Stomach (tissue), 8 donors: ENCODE measurements at regions not wholly inside any gene's neighbourhood (a gene's known extent, or its start where the extent isn't known, plus 50 kb on each side); places are given as distances from the start of the nearest gene placed in this dataset.

Experiments used
- DNase-seq, 2 donors: peaks; one replicate each; pipeline versions ENCODE4 v3.0.0 to v3.0.0-alpha.2; 2013 to 2019
- H3K27ac ChIP-seq, 5 donors: fragments of 200-600 bp in 4 of 5; sonication (generic) in 4 of 5; one replicate each; pipeline ENCODE4 v1.5.1; 2013 to 2019; ENCODE audit warnings: mild to moderate bottlenecking in 1 of 5, moderate library complexity in 1 of 5
- H3K27me3 ChIP-seq, 3 donors: fragments of 200-600 bp; sonication (generic); one replicate each; pipeline ENCODE4 v1.5.1; 2017 to 2019; ENCODE audit warnings: mixed run types in 1 of 3
- H3K36me3 ChIP-seq, 4 donors: fragments of 200-600 bp; sonication (generic); 1 replicate in 3 of 4; 2 replicates in 1 of 4; pipeline ENCODE4 v1.5.1; 2016 to 2019
- H3K4me1 ChIP-seq, 4 donors: fragments of 200-600 bp; sonication (generic); one replicate each; pipeline ENCODE4 v1.5.1; 2016 to 2019
- H3K4me3 ChIP-seq, 4 donors: fragments of 200-600 bp; sonication (generic) in 3 of 4; one replicate each; pipeline ENCODE4 v1.5.1; 2016 to 2019; ENCODE audit warnings: mild to moderate bottlenecking in 1 of 4
- H3K9me3 ChIP-seq, 4 donors: fragments of 200-600 bp; sonication (generic); one replicate each; pipeline ENCODE4 v1.5.1; 2016 to 2019
- EP300 ChIP-seq: sonication (generic); formaldehyde crosslinking; IDR thresholded peaks from one replicate; pipeline ENCODE4 v1.6.1; 2017; ENCODE audit warnings: antibody characterized with exemption
- POLR2A ChIP-seq, 4 donors: fragments of 450-650 bp; IDR thresholded peaks; one replicate each; pipeline ENCODE4 v1.6.1; 2016; ENCODE audit warnings: antibody characterized with exemption in 4 of 4, control low read depth in 2 of 4, mild to moderate bottlenecking in 1 of 4, moderate library complexity in 1 of 4
- POLR2AphosphoS5 ChIP-seq, 3 donors: sonication (generic); formaldehyde crosslinking; IDR thresholded peaks; one replicate each; pipeline ENCODE4 v1.6.1; 2016; ENCODE audit warnings: antibody characterized with exemption in 3 of 3
- WGBS, 5 donors: extraction: QIAGEN DNeasy Blood & Tissue Kit in 3 of 5; methylation state at CpG; one replicate each; pipeline versions ENCODE4 v1.1.5 to v1.1.7; 2013 to 2018; 5-methylcytosine and 5-hydroxymethylcytosine counted together
- intact Hi-C: fragments of 100-400 bp; cut with DNase I; formaldehyde crosslinking; loops from one replicate; pipeline ENCODE4 v1.15.1; 2023; ENCODE audit warnings: low total_unique reads
- TF ChIP-seq, protein P1 (sequence below), 7 experiments: fragments of 450-650 bp in 4 of 7; fragments of 200-600 bp in 3 of 7; sonication (generic) in 3 of 7; IDR thresholded peaks; one replicate each; pipeline ENCODE4 v1.5.1; 2016 to 2019; ENCODE audit warnings: antibody characterized with exemption in 7 of 7, control low read depth in 2 of 7, mild to moderate bottlenecking in 1 of 7
- donor health status: healthy with polysubstance abuse.
- donor health status: Bipolar disorder and iron deficiency.
- donor health status: healthy.

DNA sequence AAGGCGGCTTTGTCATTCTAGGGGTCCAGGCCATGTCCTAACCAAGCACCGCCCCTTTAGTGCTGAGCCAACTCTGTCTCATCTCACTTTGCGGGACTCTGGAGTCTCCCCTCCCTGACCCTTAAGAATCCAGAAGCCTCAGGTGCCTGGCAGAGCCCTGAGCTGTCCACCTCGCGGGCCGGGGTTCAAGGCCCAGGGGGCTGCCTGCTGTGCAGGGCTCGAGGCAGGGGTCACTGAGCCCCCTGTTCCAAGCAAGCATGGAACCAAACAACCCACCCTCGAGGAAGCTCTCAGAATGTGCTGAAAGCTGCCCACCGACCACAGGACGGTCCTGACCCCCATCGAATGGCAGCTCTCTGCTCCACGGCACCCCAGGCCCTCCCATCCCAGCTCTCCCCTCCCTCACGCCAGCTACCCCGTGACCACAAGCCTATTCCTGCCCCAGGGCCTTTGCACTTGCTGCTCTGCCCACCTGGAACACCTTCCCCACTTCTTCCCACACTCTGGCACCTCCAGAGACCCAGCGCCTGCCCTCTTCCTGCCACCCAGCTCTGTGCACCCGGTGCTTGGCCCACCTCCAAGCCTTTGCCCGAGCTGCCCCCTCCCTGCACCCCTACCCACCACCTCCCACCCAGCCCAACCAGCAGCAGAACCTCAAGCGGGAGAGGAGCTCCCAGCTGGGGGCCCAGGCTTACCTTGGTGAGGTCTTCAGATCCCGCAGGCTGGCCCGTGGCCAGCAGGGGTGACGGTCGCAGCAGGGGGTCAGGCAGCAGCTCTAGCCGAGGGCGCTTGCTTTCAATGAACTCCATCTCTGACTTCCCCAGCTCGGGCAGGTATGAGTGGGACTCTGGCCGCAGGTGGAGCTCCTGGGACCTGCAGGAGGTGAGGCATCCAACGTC is 84.3 kb downstream of the NCOR2 start:
- Histone ChIP-seq H3K27me3 (no peaks in the 10 kb centered on the region), H3K36me3 (peaks cover 33 to 72% (median 66%) of the 10 kb centered on the region in 4 donors), H3K9me3 (no peaks in the 10 kb centered on the region), H3K27ac (peak overlapping the region in 1 of 5 donors; percentile 23), H3K4me1 (peaks cover 22 to 47% (median 35%) of the 10 kb centered on the region in 4 donors), H3K4me3 (no peak overlapping the region)
- 83 to 90% (median 85%) methylated on average over 18 to 27 of the region's 27 CpGs for WGBS, 5 donors
- intact Hi-C loops, result no loop called here
- TF ChIP-seq POLR2AphosphoS5 (IDR thresholded peaks at IDR 0.05) (no peak), EP300 (no peak), POLR2A (IDR thresholded peaks at IDR 0.05) (no peak)
- TF ChIP-seq, protein P1, sequence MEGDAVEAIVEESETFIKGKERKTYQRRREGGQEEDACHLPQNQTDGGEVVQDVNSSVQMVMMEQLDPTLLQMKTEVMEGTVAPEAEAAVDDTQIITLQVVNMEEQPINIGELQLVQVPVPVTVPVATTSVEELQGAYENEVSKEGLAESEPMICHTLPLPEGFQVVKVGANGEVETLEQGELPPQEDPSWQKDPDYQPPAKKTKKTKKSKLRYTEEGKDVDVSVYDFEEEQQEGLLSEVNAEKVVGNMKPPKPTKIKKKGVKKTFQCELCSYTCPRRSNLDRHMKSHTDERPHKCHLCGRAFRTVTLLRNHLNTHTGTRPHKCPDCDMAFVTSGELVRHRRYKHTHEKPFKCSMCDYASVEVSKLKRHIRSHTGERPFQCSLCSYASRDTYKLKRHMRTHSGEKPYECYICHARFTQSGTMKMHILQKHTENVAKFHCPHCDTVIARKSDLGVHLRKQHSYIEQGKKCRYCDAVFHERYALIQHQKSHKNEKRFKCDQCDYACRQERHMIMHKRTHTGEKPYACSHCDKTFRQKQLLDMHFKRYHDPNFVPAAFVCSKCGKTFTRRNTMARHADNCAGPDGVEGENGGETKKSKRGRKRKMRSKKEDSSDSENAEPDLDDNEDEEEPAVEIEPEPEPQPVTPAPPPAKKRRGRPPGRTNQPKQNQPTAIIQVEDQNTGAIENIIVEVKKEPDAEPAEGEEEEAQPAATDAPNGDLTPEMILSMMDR (IDR thresholded peaks at IDR 0.05), result no peak
- DNase-seq, result no peak

- intact Hi-C loops, result no loop called here
- Histone ChIP-seq H3K27me3 (no peaks in the 10 kb centered on the region), H3K4me3 (no peak overlapping the region), H3K4me1 (peaks cover 18 to 41% (median 33%) of the 10 kb centered on the region in 4 donors), H3K36me3 (peaks cover 33 to 78% (median 72%) of the 10 kb centered on the region in 4 donors), H3K27ac (peak overlapping the region in 1 of 5 donors; percentile 23), H3K9me3 (no peaks in the 10 kb centered on the region)
- TF ChIP-seq POLR2A (IDR thresholded peaks at IDR 0.05) (no peak), POLR2AphosphoS5 (IDR thresholded peaks at IDR 0.05) (no peak), EP300 (no peak)
- TF ChIP-seq, protein P1 (IDR thresholded peaks at IDR 0.05), result no peak
- WGBS, 5 donors, result 86 to 90% (median 88%) methylated on average over 2 to 6 of the region's 6 CpGs
- DNase-seq, result no peak
Measured at GRCh38 chr12:124482567-124482893, 84.9 kb downstream of the NCOR2 start.

GRCh38 chr12:124481772-124482566 is 85.4 kb downstream of the NCOR2 start:
- Histone ChIP-seq H3K4me3 (no peak overlapping the region), H3K27me3 (no peaks in the 10 kb centered on the region), H3K4me1 (peaks cover 18 to 35% (median 30%) of the 10 kb centered on the region in 4 donors), H3K36me3 (peaks cover 33 to 84% (median 78%) of the 10 kb centered on the region in 4 donors), H3K9me3 (no peaks in the 10 kb centered on the region), H3K27ac (peak overlapping the region in 1 of 5 donors; percentile 60)
- TF ChIP-seq POLR2AphosphoS5 (IDR thresholded peaks at IDR 0.05) (no peak), POLR2A (IDR thresholded peaks at IDR 0.05) (no peak), EP300 (no peak)
- TF ChIP-seq, protein P1 (IDR thresholded peaks at IDR 0.05), result no peak
- no peak for DNase-seq
- intact Hi-C loops, result no loop called here
- 80 to 94% (median 90%) methylated on average over 8 to 19 of the region's 19 CpGs for WGBS, 5 donors

DNA sequence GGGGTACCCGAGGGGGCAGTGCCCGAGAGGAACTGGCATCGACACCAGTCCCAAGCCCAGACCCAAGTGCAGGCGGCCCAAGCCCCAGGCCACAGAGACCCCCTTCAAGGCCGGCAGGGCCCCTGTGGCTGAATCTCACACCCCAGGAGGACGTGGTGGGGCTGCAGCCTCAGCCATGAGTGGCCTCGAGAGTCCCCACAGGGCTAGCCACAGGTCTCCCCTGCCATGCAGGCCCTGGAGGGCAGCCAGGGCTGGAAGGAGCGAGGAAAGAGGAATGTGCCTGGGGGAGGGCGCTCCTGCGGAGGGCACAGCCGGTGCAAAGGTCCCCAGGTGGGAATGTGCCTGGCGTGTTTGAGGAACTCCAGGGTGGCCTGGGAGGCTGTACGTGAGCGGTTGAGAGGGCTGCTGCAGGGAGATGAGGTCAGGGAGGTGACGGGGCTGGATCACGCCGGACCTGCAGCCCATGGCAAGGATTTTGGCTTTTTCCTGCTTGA is 86.1 kb downstream of the NCOR2 start:
- peak overlapping the region in 3 of 5 donors; percentile 26 to 60 (median 29) for H3K27ac ChIP-seq
- DNase-seq, result no peak
- WGBS, 5 donors, result 71 to 82% (median 79%) methylated on average over 17 of the region's 17 CpGs
- H3K36me3 ChIP-seq, result peaks cover 31 to 87% (median 80%) of the 10 kb centered on the region in 4 donors
- no peaks in the 10 kb centered on the region for H3K9me3 ChIP-seq
- H3K27me3 ChIP-seq, result no peaks in the 10 kb centered on the region
- H3K4me1 ChIP-seq, result peaks cover 18 to 31% (median 28%) of the 10 kb centered on the region in 4 donors
- TF ChIP-seq POLR2AphosphoS5 (IDR thresholded peaks at IDR 0.05), result no peak
- TF ChIP-seq, protein P1 (IDR thresholded peaks at IDR 0.05), result no peak
- no peak for TF ChIP-seq EP300
- TF ChIP-seq POLR2A (IDR thresholded peaks at IDR 0.05), result no peak
- no peak overlapping the region for H3K4me3 ChIP-seq
- intact Hi-C loops, result no loop called here
